ENCODE measurements at regions not wholly inside any gene's neighbourhood (a gene's known extent, or its start where the extent isn't known, plus 50 kb on each side); places are given as distances from the start of the nearest gene placed in this dataset.
A peak's percentile ranks its signal among the peaks of the same experiment; 100 is the strongest.

GRCh38 chr6:157755032-157755745 is 67.9 kb upstream of the SNX9 start:
- H3K27ac Mint-ChIP-seq, result peak overlapping the region; percentile 37; the same call in 1 of the 2 replicates

DNA sequence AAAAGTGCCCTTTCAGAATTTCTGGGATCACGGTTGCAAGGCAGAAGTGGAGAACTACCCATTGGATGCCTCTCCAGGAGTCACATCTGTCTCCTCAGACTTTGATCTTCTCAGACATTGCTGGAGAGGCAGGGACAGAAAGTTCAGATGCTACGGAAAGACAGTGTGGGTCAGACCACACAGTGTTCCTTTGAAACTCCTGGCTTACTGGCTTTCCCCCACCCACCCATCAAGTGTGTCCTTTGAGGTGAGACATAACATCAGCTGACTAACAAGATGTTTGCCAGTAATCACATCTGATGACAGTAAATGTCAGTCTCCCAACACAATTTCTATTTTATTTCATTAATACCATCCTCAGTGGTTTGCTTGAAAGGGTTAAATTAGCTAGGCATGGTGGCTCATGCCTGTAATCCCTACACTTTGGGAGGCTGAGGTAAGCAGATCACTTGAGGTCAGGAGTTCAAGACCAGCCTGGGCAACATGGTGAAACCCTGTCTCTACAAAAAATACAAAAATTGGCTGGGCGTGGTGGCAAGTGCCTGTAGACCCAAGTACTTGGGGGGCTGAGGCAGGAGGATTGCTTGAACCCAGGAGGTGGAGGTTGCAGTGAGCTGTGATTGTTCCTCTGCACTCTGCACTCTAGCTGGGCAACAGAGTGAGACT is 67.2 kb upstream of the SNX9 start:
- H3K9me3 Mint-ChIP-seq, result peaks cover 42% of the 10 kb centered on the region
- H3K4me3 Mint-ChIP-seq, result no peak overlapping the region
- POLR2A ChIA-PET, result no interaction called here
- CTCF ChIA-PET, result interaction anchor here (0.8 to 3.6 kb wide), 19 partner anchors 14 to 441 kb away, joined by 3 to 47 read pairs (median 4); no protein-coding TSS in a partner anchor
- TF ChIP-seq, protein P1, sequence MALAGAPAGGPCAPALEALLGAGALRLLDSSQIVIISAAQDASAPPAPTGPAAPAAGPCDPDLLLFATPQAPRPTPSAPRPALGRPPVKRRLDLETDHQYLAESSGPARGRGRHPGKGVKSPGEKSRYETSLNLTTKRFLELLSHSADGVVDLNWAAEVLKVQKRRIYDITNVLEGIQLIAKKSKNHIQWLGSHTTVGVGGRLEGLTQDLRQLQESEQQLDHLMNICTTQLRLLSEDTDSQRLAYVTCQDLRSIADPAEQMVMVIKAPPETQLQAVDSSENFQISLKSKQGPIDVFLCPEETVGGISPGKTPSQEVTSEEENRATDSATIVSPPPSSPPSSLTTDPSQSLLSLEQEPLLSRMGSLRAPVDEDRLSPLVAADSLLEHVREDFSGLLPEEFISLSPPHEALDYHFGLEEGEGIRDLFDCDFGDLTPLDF (CRISPR knock-in tag; IDR thresholded peaks at IDR 0.05), result no peak
- no peak for TF ChIP-seq E2F4 (CRISPR knock-in tag; IDR thresholded peaks at IDR 0.05; ENCODE audit: borderline replicate concordance, low read depth)
- no peak for TF ChIP-seq CREM (CRISPR knock-in tag; IDR thresholded peaks at IDR 0.05)
- TF ChIP-seq ZNF396 (CRISPR knock-in tag; IDR thresholded peaks at IDR 0.05; ENCODE audit: borderline replicate concordance), result no peak
- TF ChIP-seq, protein P2, sequence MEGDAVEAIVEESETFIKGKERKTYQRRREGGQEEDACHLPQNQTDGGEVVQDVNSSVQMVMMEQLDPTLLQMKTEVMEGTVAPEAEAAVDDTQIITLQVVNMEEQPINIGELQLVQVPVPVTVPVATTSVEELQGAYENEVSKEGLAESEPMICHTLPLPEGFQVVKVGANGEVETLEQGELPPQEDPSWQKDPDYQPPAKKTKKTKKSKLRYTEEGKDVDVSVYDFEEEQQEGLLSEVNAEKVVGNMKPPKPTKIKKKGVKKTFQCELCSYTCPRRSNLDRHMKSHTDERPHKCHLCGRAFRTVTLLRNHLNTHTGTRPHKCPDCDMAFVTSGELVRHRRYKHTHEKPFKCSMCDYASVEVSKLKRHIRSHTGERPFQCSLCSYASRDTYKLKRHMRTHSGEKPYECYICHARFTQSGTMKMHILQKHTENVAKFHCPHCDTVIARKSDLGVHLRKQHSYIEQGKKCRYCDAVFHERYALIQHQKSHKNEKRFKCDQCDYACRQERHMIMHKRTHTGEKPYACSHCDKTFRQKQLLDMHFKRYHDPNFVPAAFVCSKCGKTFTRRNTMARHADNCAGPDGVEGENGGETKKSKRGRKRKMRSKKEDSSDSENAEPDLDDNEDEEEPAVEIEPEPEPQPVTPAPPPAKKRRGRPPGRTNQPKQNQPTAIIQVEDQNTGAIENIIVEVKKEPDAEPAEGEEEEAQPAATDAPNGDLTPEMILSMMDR (IDR thresholded peaks at IDR 0.05), result no peak
- no peak for TF ChIP-seq ZMAT4 (CRISPR knock-in tag; IDR thresholded peaks at IDR 0.05)
- TF ChIP-seq, protein P3, sequence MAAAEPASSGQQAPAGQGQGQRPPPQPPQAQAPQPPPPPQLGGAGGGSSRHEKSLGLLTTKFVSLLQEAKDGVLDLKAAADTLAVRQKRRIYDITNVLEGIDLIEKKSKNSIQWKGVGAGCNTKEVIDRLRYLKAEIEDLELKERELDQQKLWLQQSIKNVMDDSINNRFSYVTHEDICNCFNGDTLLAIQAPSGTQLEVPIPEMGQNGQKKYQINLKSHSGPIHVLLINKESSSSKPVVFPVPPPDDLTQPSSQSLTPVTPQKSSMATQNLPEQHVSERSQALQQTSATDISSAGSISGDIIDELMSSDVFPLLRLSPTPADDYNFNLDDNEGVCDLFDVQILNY (CRISPR knock-in tag; IDR thresholded peaks at IDR 0.05), result no peak
- no peak for TF ChIP-seq ZBTB43 (CRISPR knock-in tag; IDR thresholded peaks at IDR 0.05)
- no peak for TF ChIP-seq SP1 (CRISPR knock-in tag; conservative IDR thresholded peaks at IDR 0.05)
- no peak for TF ChIP-seq TEAD4 (CRISPR knock-in tag; IDR thresholded peaks at IDR 0.05)
- TF ChIP-seq ATF2 (CRISPR knock-in tag; IDR thresholded peaks at IDR 0.05; ENCODE audit: borderline replicate concordance, low read depth), result no peak
- no peak for TF ChIP-seq JAZF1 (CRISPR knock-in tag; IDR thresholded peaks at IDR 0.05)
- TF ChIP-seq SOX15 (CRISPR knock-in tag; IDR thresholded peaks at IDR 0.05), result no peak
- TF ChIP-seq, protein P4, sequence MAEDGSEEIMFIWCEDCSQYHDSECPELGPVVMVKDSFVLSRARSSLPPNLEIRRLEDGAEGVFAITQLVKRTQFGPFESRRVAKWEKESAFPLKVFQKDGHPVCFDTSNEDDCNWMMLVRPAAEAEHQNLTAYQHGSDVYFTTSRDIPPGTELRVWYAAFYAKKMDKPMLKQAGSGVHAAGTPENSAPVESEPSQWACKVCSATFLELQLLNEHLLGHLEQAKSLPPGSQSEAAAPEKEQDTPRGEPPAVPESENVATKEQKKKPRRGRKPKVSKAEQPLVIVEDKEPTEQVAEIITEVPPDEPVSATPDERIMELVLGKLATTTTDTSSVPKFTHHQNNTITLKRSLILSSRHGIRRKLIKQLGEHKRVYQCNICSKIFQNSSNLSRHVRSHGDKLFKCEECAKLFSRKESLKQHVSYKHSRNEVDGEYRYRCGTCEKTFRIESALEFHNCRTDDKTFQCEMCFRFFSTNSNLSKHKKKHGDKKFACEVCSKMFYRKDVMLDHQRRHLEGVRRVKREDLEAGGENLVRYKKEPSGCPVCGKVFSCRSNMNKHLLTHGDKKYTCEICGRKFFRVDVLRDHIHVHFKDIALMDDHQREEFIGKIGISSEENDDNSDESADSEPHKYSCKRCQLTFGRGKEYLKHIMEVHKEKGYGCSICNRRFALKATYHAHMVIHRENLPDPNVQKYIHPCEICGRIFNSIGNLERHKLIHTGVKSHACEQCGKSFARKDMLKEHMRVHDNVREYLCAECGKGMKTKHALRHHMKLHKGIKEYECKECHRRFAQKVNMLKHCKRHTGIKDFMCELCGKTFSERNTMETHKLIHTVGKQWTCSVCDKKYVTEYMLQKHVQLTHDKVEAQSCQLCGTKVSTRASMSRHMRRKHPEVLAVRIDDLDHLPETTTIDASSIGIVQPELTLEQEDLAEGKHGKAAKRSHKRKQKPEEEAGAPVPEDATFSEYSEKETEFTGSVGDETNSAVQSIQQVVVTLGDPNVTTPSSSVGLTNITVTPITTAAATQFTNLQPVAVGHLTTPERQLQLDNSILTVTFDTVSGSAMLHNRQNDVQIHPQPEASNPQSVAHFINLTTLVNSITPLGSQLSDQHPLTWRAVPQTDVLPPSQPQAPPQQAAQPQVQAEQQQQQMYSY (CRISPR knock-in tag; IDR thresholded peaks at IDR 0.05), result no peak
- TF ChIP-seq RORB (CRISPR knock-in tag; IDR thresholded peaks at IDR 0.05), result no peak
- DNase-seq (ENCODE audit: low spot score), result no peak
- H3K4me1 Mint-ChIP-seq, result peaks cover 46% of the 10 kb centered on the region
- ATAC-seq, result no peak; the same call in 1 of the 2 replicates
- H3K27me3 Mint-ChIP-seq (ENCODE audit: low read depth), result peaks cover 21% of the 10 kb centered on the region
- H3K36me3 Mint-ChIP-seq, result peaks cover 38% of the 10 kb centered on the region
- H3K27ac Mint-ChIP-seq, result peak overlapping the region; percentile 37; the same call in 1 of the 2 replicates

More at GRCh38 chr6:157755032-157755745, 67.9 kb upstream of the SNX9 start:
- H3K4me1 Mint-ChIP-seq, result peaks cover 40% of the 10 kb centered on the region
- CTCF ChIA-PET, result interaction anchor here (0.8 to 3.6 kb wide), 10 partner anchors 14 to 440 kb away, joined by 3 to 47 read pairs (median 4); no protein-coding TSS in a partner anchor
- no peak overlapping the region for H3K4me3 Mint-ChIP-seq
- DNase-seq (ENCODE audit: low spot score), result no peak
- peaks cover 21% of the 10 kb centered on the region for H3K27me3 Mint-ChIP-seq (ENCODE audit: low read depth)
- peaks cover 45% of the 10 kb centered on the region for H3K36me3 Mint-ChIP-seq
- H3K9me3 Mint-ChIP-seq, result peaks cover 49% of the 10 kb centered on the region
- no peak for ATAC-seq
- TF ChIP-seq EMX1 (CRISPR knock-in tag; IDR thresholded peaks at IDR 0.05) (no peak), ZNF423 (CRISPR knock-in tag; IDR thresholded peaks at IDR 0.05) (peak; percentile 50; the same call in 1 of the 2 replicates)
- TF ChIP-seq, protein P5, sequence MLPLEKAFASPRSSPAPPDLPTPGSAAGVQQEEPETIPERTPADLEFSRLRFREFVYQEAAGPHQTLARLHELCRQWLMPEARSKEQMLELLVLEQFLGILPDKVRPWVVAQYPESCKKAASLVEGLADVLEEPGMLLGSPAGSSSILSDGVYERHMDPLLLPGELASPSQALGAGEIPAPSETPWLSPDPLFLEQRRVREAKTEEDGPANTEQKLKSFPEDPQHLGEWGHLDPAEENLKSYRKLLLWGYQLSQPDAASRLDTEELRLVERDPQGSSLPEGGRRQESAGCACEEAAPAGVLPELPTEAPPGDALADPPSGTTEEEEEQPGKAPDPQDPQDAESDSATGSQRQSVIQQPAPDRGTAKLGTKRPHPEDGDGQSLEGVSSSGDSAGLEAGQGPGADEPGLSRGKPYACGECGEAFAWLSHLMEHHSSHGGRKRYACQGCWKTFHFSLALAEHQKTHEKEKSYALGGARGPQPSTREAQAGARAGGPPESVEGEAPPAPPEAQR (CRISPR knock-in tag; IDR thresholded peaks at IDR 0.05), result peak; percentile 82; the same call in 1 of the 2 replicates
- POLR2A ChIA-PET, result no interaction called here
